OCI-M1 (cell line): ENCODE measurements at regions not wholly inside any gene's neighbourhood (a gene's known extent, or its start where the extent isn't known, plus 50 kb on each side); places are given as distances from the start of the nearest gene placed in this dataset.

Source experiments
- DNase-seq: peaks from one replicate; lab custom pipeline; 2025; lab: John Stamatoyannopoulos, UW

GRCh38 chr2:181305301-181306123 is 151.7 kb upstream of the ITGA4 start:
- peak; percentile 97 for DNase-seq

GRCh38 chr2:181306785-181307184 is 150.4 kb upstream of the ITGA4 start:
- DNase-seq = peak; percentile 58

- peak; percentile 58 for DNase-seq
These were observed 149.8 kb upstream of the ITGA4 start for GRCh38 chr2:181307203-181307991.

GRCh38 chr2:181308766-181309515 is 148.2 kb upstream of the ITGA4 start:
- peak; percentile 78 for DNase-seq

GRCh38 chr2:181309586-181309985 is 147.6 kb upstream of the ITGA4 start:
- peak; percentile 91 for DNase-seq

- DNase-seq = peak; percentile 46
These were observed 146.2 kb upstream of the ITGA4 start for GRCh38 chr2:181310967-181311366.

- DNase-seq = no peak
These were observed 145.3 kb upstream of the ITGA4 start for GRCh38 chr2:181311837-181312236.

- DNase-seq = no peak
These were observed 144.7 kb upstream of the ITGA4 start for GRCh38 chr2:181312515-181312927.

GRCh38 chr2:181313845-181314244 is 143.3 kb upstream of the ITGA4 start:
- no peak for DNase-seq

GRCh38 chr2:181314551-181314950 is 142.6 kb upstream of the ITGA4 start:
- DNase-seq = no peak

GRCh38 chr2:181317511-181317910 is 139.7 kb upstream of the ITGA4 start:
- no peak for DNase-seq

GRCh38 chr2:181318504-181319280 is 138.5 kb upstream of the ITGA4 start:
- no peak for DNase-seq

GRCh38 chr2:181319286-181319685 is 137.9 kb upstream of the ITGA4 start:
- no peak for DNase-seq

- DNase-seq = no peak
These were observed 136.5 kb upstream of the ITGA4 start for GRCh38 chr2:181320638-181321037.

- no peak for DNase-seq
These were observed 132.3 kb upstream of the ITGA4 start for GRCh38 chr2:181324912-181325311.

- DNase-seq = no peak
These were observed 130.5 kb upstream of the ITGA4 start for GRCh38 chr2:181326661-181327060.

GRCh38 chr2:181330286-181330685 is 126.9 kb upstream of the ITGA4 start:
- DNase-seq = no peak

- no peak for DNase-seq
These were observed 125.1 kb upstream of the ITGA4 start for GRCh38 chr2:181332044-181332605.

GRCh38 chr2:181334158-181334826 is 122.9 kb upstream of the ITGA4 start:
- DNase-seq = no peak

- DNase-seq = no peak
These were observed 116.3 kb upstream of the ITGA4 start for GRCh38 chr2:181340891-181341290.
